GM18511 (cell line): ENCODE measurements at regions not wholly inside any gene's neighbourhood (a gene's known extent, or its start where the extent isn't known, plus 50 kb on each side); places are given as distances from the start of the nearest gene placed in this dataset.
A peak's percentile ranks its signal among the peaks of the same experiment; 100 is the strongest.
"Not testable (repeated sequence)": the region's sequence is repeated elsewhere in the genome, so short reads cannot be mapped to it uniquely, and the experiment has no call there.

Source experiments
- ATAC-seq: cut with Tn5 transposase; IDR thresholded peaks from one replicate; pipeline ENCODE4 v1.9.1; 2021; ENCODE audit warnings: mild to moderate bottlenecking, moderate library complexity; ENCODE audit not compliant: unreplicated experiment

- no peak for ATAC-seq
Measured at GRCh38 chr3:182644790-182645433, 148.4 kb upstream of the ATP11B start.

- no peak for ATAC-seq
Measured at GRCh38 chr3:182650568-182651128, 142.7 kb upstream of the ATP11B start.

GRCh38 chr3:182651461-182651860 is 141.8 kb upstream of the ATP11B start:
- no peak for ATAC-seq

- ATAC-seq: not testable (repeated sequence)
Measured at GRCh38 chr3:182653065-182653464, 140.2 kb upstream of the ATP11B start.

GRCh38 chr3:182668541-182668940 is 124.8 kb upstream of the ATP11B start:
- ATAC-seq: no peak

GRCh38 chr3:182668974-182669373 is 124.3 kb upstream of the ATP11B start:
- no peak for ATAC-seq

GRCh38 chr3:182671541-182671940 is 121.8 kb upstream of the ATP11B start:
- ATAC-seq: no peak

- ATAC-seq: no peak
Measured at GRCh38 chr3:182671942-182672341, 121.4 kb upstream of the ATP11B start.

GRCh38 chr3:182673336-182673735 is 120.0 kb upstream of the ATP11B start:
- no peak for ATAC-seq

GRCh38 chr3:182682263-182683241 is 110.8 kb upstream of the ATP11B start:
- ATAC-seq: peak; percentile 91

- ATAC-seq: peak; percentile 70
Measured at GRCh38 chr3:182683453-182683852, 109.9 kb upstream of the ATP11B start.

- ATAC-seq: peak; percentile 15
Measured at GRCh38 chr3:182683858-182684257, 109.4 kb upstream of the ATP11B start.

- ATAC-seq: no peak
Measured at GRCh38 chr3:182686033-182686886, 107.0 kb upstream of the ATP11B start.

GRCh38 chr3:182690172-182690571 is 103.1 kb upstream of the ATP11B start:
- ATAC-seq: no peak

- peak; percentile 89 for ATAC-seq
Measured at GRCh38 chr3:182692021-182692420, 101.3 kb upstream of the ATP11B start.

- peak; percentile 59 for ATAC-seq
Measured at GRCh38 chr3:182692695-182693094, 100.6 kb upstream of the ATP11B start.

- no peak for ATAC-seq
Measured at GRCh38 chr3:182693723-182694122, 99.6 kb upstream of the ATP11B start.

GRCh38 chr3:182696916-182697315 is 96.4 kb upstream of the ATP11B start:
- ATAC-seq: no peak

GRCh38 chr3:182697345-182697919 is 95.9 kb upstream of the ATP11B start:
- no peak for ATAC-seq

GRCh38 chr3:182698078-182698477 is 95.2 kb upstream of the ATP11B start:
- no peak for ATAC-seq
